ENCODE measurements at regions not wholly inside any gene's neighbourhood (a gene's known extent, or its start where the extent isn't known, plus 50 kb on each side); places are given as distances from the start of the nearest gene placed in this dataset.

GRCh38 chrX:125736008-125736729 lies 416.5 kb downstream of the TEX13C start:
- TF ChIP-seq POLR2A (IDR thresholded peaks at IDR 0.05) (no peak), POLR2AphosphoS5 (IDR thresholded peaks at IDR 0.05) (no peak)
